Brain microvascular endothelial cell (primary cell): ENCODE measurements at regions not wholly inside any gene's neighbourhood (a gene's known extent, or its start where the extent isn't known, plus 50 kb on each side); places are given as distances from the start of the nearest gene placed in this dataset.

Source experiments
- DNase-seq: peaks from one replicate; pipeline ENCODE4 v3.0.0-alpha.2; 2020
- H3K27ac ChIP-seq: fragments of 250-450 bp; sonication (Bioruptor Pico); 2 replicates; pipeline ENCODE4 v1.5.1; 2020; ENCODE audit warnings: mild to moderate bottlenecking, moderate library complexity
- H3K27me3 ChIP-seq: fragments of 250-450 bp; sonication (Bioruptor Pico); replicated peaks from 2 replicates; pipeline ENCODE4 v1.5.1; 2020; ENCODE audit warnings: mild to moderate bottlenecking
- H3K36me3 ChIP-seq: fragments of 250-450 bp; sonication (Bioruptor Pico); replicated peaks from 2 replicates; pipeline ENCODE4 v1.5.1; 2020; ENCODE audit warnings: mild to moderate bottlenecking
- H3K4me3 ChIP-seq: 2 replicates; pipeline ENCODE4 v1.5.1; 2011; ENCODE audit warnings: low read depth, mild to moderate bottlenecking, control low read depth, low read length, moderate library complexity
- CTCF ChIP-seq: IDR thresholded peaks from 2 replicates; pipeline ENCODE4 v1.5.1; 2011; ENCODE audit warnings: low read depth, mild to moderate bottlenecking, moderate library complexity, low read length, control low read depth, inconsistent platforms; ENCODE audit errors: missing control alignments
- in situ Hi-C: cut with HindIII; loops from 2 replicates; pipeline ENCODE4 v1.10.0; 2017; ENCODE audit warnings: low sequenced_read_pairs, low pct_ligation_motif_present

GRCh38 chr11:134582770-134583095, 170.7 kb upstream of the B3GAT1 start:
- Histone ChIP-seq H3K27ac (no peak overlapping the region), H3K27me3 (no peaks in the 10 kb centered on the region), H3K36me3 (no peaks in the 10 kb centered on the region), H3K4me3 (no peak overlapping the region)
- DNase-seq, result no peak
- TF ChIP-seq CTCF, result no peak
- in situ Hi-C loops, result no loop called here

- no peak for TF ChIP-seq CTCF
- H3K27ac ChIP-seq, result no peak overlapping the region
- in situ Hi-C loops, result no loop called here
- H3K36me3 ChIP-seq, result no peaks in the 10 kb centered on the region
- no peak for DNase-seq
- H3K27me3 ChIP-seq, result no peaks in the 10 kb centered on the region
- no peak overlapping the region for H3K4me3 ChIP-seq
These were observed 170.1 kb upstream of the B3GAT1 start for GRCh38 chr11:134581966-134582769.

- no peaks in the 10 kb centered on the region for H3K27me3 ChIP-seq
- TF ChIP-seq CTCF, result no peak
- H3K27ac ChIP-seq, result no peak overlapping the region
- no peak for DNase-seq
- H3K4me3 ChIP-seq, result no peak overlapping the region
- in situ Hi-C loops, result no loop called here
- no peaks in the 10 kb centered on the region for H3K36me3 ChIP-seq
These were observed 169.1 kb upstream of the B3GAT1 start for GRCh38 chr11:134581121-134581626.

- Histone ChIP-seq H3K36me3 (no peaks in the 10 kb centered on the region), H3K4me3 (no peak overlapping the region), H3K27ac (no peak overlapping the region), H3K27me3 (no peaks in the 10 kb centered on the region)
- in situ Hi-C loops, result no loop called here
- no peak for TF ChIP-seq CTCF
- DNase-seq, result no peak
These were observed 168.6 kb upstream of the B3GAT1 start for GRCh38 chr11:134580610-134580975.

- no peaks in the 10 kb centered on the region for H3K36me3 ChIP-seq
- H3K27me3 ChIP-seq, result no peaks in the 10 kb centered on the region
- in situ Hi-C loops, result no loop called here
- no peak for DNase-seq
- no peak for TF ChIP-seq CTCF
- H3K27ac ChIP-seq, result no peak overlapping the region
- no peak overlapping the region for H3K4me3 ChIP-seq
These were observed 167.9 kb upstream of the B3GAT1 start for GRCh38 chr11:134579724-134580609.
